HL-60 (cell line): ENCODE measurements at regions not wholly inside any gene's neighbourhood (a gene's known extent, or its start where the extent isn't known, plus 50 kb on each side); places are given as distances from the start of the nearest gene placed in this dataset.
A peak's percentile ranks its signal among the peaks of the same experiment; 100 is the strongest.

Experiments
- CTCF ChIP-seq: IDR thresholded peaks from one replicate; pipeline ENCODE4 v1.5.1; 2011; ENCODE audit warnings: low read length, control low read depth, inconsistent platforms; ENCODE audit not compliant: insufficient read depth
- POLR2AphosphoS5 ChIP-seq: IDR thresholded peaks from 2 replicates; pipeline ENCODE4 v1.6.1; 2012; ENCODE audit warnings: low read depth
- SPI1 ChIP-seq: IDR thresholded peaks from 2 replicates; pipeline ENCODE4 v1.6.1; 2012; ENCODE audit warnings: low read depth, mild to moderate bottlenecking, borderline replicate concordance

- no peak for TF ChIP-seq CTCF
- no peak for TF ChIP-seq POLR2AphosphoS5
- peak; percentile 17; the same call in 1 of the 2 replicates for TF ChIP-seq SPI1
Observed at GRCh38 chr12:70080566-70080965, 162.7 kb upstream of the CNOT2 start.
